ENCODE measurements at regions not wholly inside any gene's neighbourhood (a gene's known extent, or its start where the extent isn't known, plus 50 kb on each side); places are given as distances from the start of the nearest gene placed in this dataset.

DNA sequence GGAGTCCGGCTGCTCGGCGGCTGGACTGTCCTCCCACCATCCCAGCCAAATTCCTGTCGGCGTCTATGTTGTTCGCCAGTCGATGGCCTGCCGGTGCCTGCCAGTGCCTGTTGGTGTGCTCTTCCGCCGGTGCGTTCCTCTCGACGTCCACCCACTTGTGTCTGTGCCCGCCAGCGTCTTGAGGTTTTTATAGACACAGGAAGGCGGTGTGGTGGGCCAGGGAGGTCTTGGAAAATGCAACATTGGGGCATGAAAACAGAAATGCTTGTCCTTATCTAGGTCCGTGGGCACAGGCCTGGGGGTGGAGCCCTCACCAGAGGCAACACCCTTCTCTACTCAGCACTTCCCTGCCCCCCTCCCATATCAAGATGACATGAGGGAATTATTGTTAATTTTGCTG is 167.8 kb downstream of the IRF8 start:
- Histone ChIP-seq H3K9me3 (no peaks in the 10 kb centered on the region), H3K4me1 (no peaks in the 10 kb centered on the region), H3K27ac (no peak overlapping the region), H3K4me3 (replicated peaks in 1 of 3) (no peak overlapping the region), H3K36me3 (no peaks in the 10 kb centered on the region), H3K27me3 (no peaks in the 10 kb centered on the region)
- TF ChIP-seq POLR2A (IDR thresholded peaks at IDR 0.05), result no peak
- TF ChIP-seq, protein P1, sequence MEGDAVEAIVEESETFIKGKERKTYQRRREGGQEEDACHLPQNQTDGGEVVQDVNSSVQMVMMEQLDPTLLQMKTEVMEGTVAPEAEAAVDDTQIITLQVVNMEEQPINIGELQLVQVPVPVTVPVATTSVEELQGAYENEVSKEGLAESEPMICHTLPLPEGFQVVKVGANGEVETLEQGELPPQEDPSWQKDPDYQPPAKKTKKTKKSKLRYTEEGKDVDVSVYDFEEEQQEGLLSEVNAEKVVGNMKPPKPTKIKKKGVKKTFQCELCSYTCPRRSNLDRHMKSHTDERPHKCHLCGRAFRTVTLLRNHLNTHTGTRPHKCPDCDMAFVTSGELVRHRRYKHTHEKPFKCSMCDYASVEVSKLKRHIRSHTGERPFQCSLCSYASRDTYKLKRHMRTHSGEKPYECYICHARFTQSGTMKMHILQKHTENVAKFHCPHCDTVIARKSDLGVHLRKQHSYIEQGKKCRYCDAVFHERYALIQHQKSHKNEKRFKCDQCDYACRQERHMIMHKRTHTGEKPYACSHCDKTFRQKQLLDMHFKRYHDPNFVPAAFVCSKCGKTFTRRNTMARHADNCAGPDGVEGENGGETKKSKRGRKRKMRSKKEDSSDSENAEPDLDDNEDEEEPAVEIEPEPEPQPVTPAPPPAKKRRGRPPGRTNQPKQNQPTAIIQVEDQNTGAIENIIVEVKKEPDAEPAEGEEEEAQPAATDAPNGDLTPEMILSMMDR (IDR thresholded peaks at IDR 0.05), result no peak
- 82 to 89% methylated on average over 17 of the region's 17 CpGs for WGBS, 2 donors
- DNase-seq, result no peak
- intact Hi-C loops (cut with DNase I), result no loop called here

- no peaks in the 10 kb centered on the region for H3K36me3 ChIP-seq
- H3K4me1 ChIP-seq, result no peaks in the 10 kb centered on the region
- no peaks in the 10 kb centered on the region for H3K9me3 ChIP-seq
- H3K27ac ChIP-seq, result no peak overlapping the region
- no peak for DNase-seq
- 87 to 90% methylated on average over 10 of the region's 10 CpGs for WGBS, 2 donors
- TF ChIP-seq, protein P1 (IDR thresholded peaks at IDR 0.05), result no peak
- TF ChIP-seq POLR2A (IDR thresholded peaks at IDR 0.05), result no peak
- H3K27me3 ChIP-seq, result no peaks in the 10 kb centered on the region
- no peak overlapping the region for H3K4me3 ChIP-seq (replicated peaks in 1 of 3)
- intact Hi-C loops (cut with DNase I), result no loop called here
Measured at GRCh38 chr16:86067516-86067915, 168.6 kb downstream of the IRF8 start.

DNA sequence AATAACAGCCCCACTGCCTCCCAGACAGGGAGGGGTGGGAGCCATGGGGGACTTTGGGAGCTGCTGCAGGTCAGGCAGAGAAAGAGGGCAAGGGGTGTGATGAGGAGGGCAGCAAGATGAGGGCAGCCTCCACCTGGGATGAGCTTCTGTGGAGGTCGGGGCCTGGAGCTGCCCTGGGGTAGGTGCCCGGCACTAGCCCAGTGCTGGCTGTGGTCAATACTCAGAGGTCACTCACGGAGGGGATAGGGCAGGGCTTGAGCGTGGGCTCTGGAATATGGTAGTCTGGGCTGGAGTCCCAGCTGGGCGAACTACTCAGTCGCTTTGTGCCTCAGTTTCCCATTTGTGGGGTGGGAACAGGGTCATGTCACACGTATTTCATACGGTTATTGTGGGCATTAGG is 169.0 kb downstream of the IRF8 start:
- H3K4me1 ChIP-seq, result no peaks in the 10 kb centered on the region
- DNase-seq, result no peak
- H3K36me3 ChIP-seq, result no peaks in the 10 kb centered on the region
- no peak overlapping the region for H3K4me3 ChIP-seq (replicated peaks in 1 of 3)
- no peak overlapping the region for H3K27ac ChIP-seq
- TF ChIP-seq, protein P1 (IDR thresholded peaks at IDR 0.05), result no peak
- TF ChIP-seq POLR2A (IDR thresholded peaks at IDR 0.05), result no peak
- intact Hi-C loops (cut with DNase I), result no loop called here
- no peaks in the 10 kb centered on the region for H3K9me3 ChIP-seq
- H3K27me3 ChIP-seq, result no peaks in the 10 kb centered on the region
- 82 to 87% methylated on average over 8 of the region's 8 CpGs for WGBS, 2 donors

DNA sequence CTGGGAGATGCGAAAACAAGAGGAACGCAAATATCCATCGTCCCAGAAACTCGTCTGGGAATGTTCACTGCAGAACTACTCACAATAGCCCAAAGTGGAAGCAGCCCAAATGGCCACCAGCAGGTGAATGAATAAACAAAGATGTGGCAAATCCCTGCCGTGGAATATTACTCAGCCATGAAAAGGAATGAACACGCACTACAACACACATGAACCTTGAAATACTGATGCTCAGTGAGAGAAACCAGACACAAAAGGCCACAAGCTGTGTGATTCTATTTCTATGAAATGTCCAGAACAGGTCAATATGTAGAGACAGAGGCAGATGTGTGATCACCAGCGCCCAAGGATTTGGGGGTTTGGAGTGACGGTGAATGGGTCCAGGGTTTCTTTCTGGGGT is 169.8 kb downstream of the IRF8 start:
- H3K9me3 ChIP-seq, result no peaks in the 10 kb centered on the region
- H3K36me3 ChIP-seq, result no peaks in the 10 kb centered on the region
- WGBS, 2 donors, result 93 to 96% methylated on average over 8 of the region's 8 CpGs
- H3K27me3 ChIP-seq, result no peaks in the 10 kb centered on the region
- DNase-seq, result no peak
- TF ChIP-seq POLR2A (IDR thresholded peaks at IDR 0.05), result no peak
- TF ChIP-seq, protein P1 (IDR thresholded peaks at IDR 0.05), result no peak
- H3K27ac ChIP-seq, result no peak overlapping the region
- no peaks in the 10 kb centered on the region for H3K4me1 ChIP-seq
- H3K4me3 ChIP-seq (replicated peaks in 1 of 3), result no peak overlapping the region
- intact Hi-C loops (cut with DNase I), result no loop called here

DNA sequence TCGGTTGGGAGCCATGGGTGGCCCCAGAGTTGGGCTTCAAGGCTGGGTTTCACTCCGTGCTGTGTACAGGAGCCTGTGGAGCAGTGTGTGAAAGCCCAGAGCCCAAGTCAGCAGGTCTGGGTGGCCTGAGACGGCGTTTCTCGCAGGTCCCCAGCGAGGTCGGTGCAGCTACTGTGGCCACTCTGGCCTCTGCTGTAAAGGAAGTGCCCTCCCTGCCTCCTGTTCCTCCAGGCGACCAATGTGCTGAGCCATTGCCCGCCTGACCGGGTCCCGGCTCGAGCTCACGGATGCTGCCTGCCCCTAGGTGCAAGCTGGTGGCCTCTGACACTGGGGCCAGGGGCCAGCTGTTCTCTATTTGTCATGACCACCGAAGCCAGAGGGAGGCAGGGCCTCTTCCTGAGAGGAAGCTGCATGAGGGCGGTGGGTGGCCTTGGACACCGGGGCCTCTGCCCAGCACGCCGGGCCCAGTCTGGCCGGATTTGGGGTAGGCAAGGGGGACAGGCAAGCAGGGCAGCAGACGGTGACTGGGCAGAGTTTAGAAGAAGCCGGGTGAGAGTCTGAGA is 170.9 kb downstream of the IRF8 start:
- TF ChIP-seq, protein P1 (IDR thresholded peaks at IDR 0.05), result no peak
- no peak for TF ChIP-seq POLR2A (IDR thresholded peaks at IDR 0.05)
- no peaks in the 10 kb centered on the region for H3K9me3 ChIP-seq
- no peaks in the 10 kb centered on the region for H3K27me3 ChIP-seq
- H3K36me3 ChIP-seq, result no peaks in the 10 kb centered on the region
- H3K4me1 ChIP-seq, result no peaks in the 10 kb centered on the region
- 76 to 80% methylated on average over 14 to 15 of the region's 21 CpGs for WGBS, 2 donors
- intact Hi-C loops (cut with DNase I), result loop anchor here (5.0 kb wide), 1 partner anchor 452 kb away; no protein-coding TSS in a partner anchor
- peak in 1 of 2 donors; percentile 12 for DNase-seq
- H3K4me3 ChIP-seq (replicated peaks in 1 of 3), result no peak overlapping the region
- H3K27ac ChIP-seq, result no peak overlapping the region
